Stomach (tissue), 8 donors: ENCODE measurements at regions not wholly inside any gene's neighbourhood (a gene's known extent, or its start where the extent isn't known, plus 50 kb on each side); places are given as distances from the start of the nearest gene placed in this dataset.

Experiments used
- DNase-seq, 2 donors: peaks; one replicate each; pipeline versions ENCODE4 v3.0.0 to v3.0.0-alpha.2; 2013 to 2019
- H3K27ac ChIP-seq, 5 donors: fragments of 200-600 bp in 4 of 5; sonication (generic) in 4 of 5; one replicate each; pipeline ENCODE4 v1.5.1; 2013 to 2019; ENCODE audit warnings: mild to moderate bottlenecking in 1 of 5, moderate library complexity in 1 of 5
- H3K27me3 ChIP-seq, 3 donors: fragments of 200-600 bp; sonication (generic); one replicate each; pipeline ENCODE4 v1.5.1; 2017 to 2019; ENCODE audit warnings: mixed run types in 1 of 3
- H3K36me3 ChIP-seq, 4 donors: fragments of 200-600 bp; sonication (generic); 1 replicate in 3 of 4; 2 replicates in 1 of 4; pipeline ENCODE4 v1.5.1; 2016 to 2019
- H3K4me1 ChIP-seq, 4 donors: fragments of 200-600 bp; sonication (generic); one replicate each; pipeline ENCODE4 v1.5.1; 2016 to 2019
- H3K4me3 ChIP-seq, 4 donors: fragments of 200-600 bp; sonication (generic) in 3 of 4; one replicate each; pipeline ENCODE4 v1.5.1; 2016 to 2019; ENCODE audit warnings: mild to moderate bottlenecking in 1 of 4
- H3K9me3 ChIP-seq, 4 donors: fragments of 200-600 bp; sonication (generic); one replicate each; pipeline ENCODE4 v1.5.1; 2016 to 2019
- CTCF ChIP-seq, 7 experiments: fragments of 450-650 bp in 4 of 7; fragments of 200-600 bp in 3 of 7; sonication (generic) in 3 of 7; IDR thresholded peaks; one replicate each; pipeline ENCODE4 v1.5.1; 2016 to 2019; ENCODE audit warnings: antibody characterized with exemption in 7 of 7, control low read depth in 2 of 7, mild to moderate bottlenecking in 1 of 7
- EP300 ChIP-seq: sonication (generic); formaldehyde crosslinking; IDR thresholded peaks from one replicate; pipeline ENCODE4 v1.6.1; 2017; ENCODE audit warnings: antibody characterized with exemption
- POLR2A ChIP-seq, 4 donors: fragments of 450-650 bp; IDR thresholded peaks; one replicate each; pipeline ENCODE4 v1.6.1; 2016; ENCODE audit warnings: antibody characterized with exemption in 4 of 4, control low read depth in 2 of 4, mild to moderate bottlenecking in 1 of 4, moderate library complexity in 1 of 4
- POLR2AphosphoS5 ChIP-seq, 3 donors: sonication (generic); formaldehyde crosslinking; IDR thresholded peaks; one replicate each; pipeline ENCODE4 v1.6.1; 2016; ENCODE audit warnings: antibody characterized with exemption in 3 of 3
- WGBS, 5 donors: extraction: QIAGEN DNeasy Blood & Tissue Kit in 3 of 5; methylation state at CpG; one replicate each; pipeline versions ENCODE4 v1.1.5 to v1.1.7; 2013 to 2018; 5-methylcytosine and 5-hydroxymethylcytosine counted together
- intact Hi-C: fragments of 100-400 bp; cut with DNase I; formaldehyde crosslinking; loops from one replicate; pipeline ENCODE4 v1.15.1; 2023; ENCODE audit warnings: low total_unique reads
- donor health status: healthy with polysubstance abuse.
- donor health status: Bipolar disorder and iron deficiency.
- donor health status: healthy.

GRCh38 chr17:33939959-33940358 lies 315.1 kb upstream of the CCL2 start:
- peak; percentile 31 to 50 for DNase-seq
- WGBS, 5 donors, result 58 to 79% (median 68%) methylated on average over 4 of the region's 4 CpGs
- Histone ChIP-seq H3K27me3 (no peaks in the 10 kb centered on the region), H3K27ac (no peak overlapping the region), H3K9me3 (no peaks in the 10 kb centered on the region), H3K36me3 (no peaks in the 10 kb centered on the region), H3K4me1 (no peaks in the 10 kb centered on the region), H3K4me3 (no peak overlapping the region)
- intact Hi-C loops, result no loop called here
- TF ChIP-seq POLR2AphosphoS5 (IDR thresholded peaks at IDR 0.05), result no peak
- TF ChIP-seq EP300, result no peak
- TF ChIP-seq CTCF (IDR thresholded peaks at IDR 0.05), result no peak
- no peak for TF ChIP-seq POLR2A (IDR thresholded peaks at IDR 0.05)

- H3K4me3 ChIP-seq, result no peak overlapping the region
- 68 to 81% (median 72%) methylated on average over 7 of the region's 7 CpGs for WGBS, 5 donors
- intact Hi-C loops, result no loop called here
Measured at GRCh38 chr17:33940769-33941370, 314.2 kb upstream of the CCL2 start.

GRCh38 chr17:33941744-33942143 lies 313.3 kb upstream of the CCL2 start:
- DNase-seq, result no peak
- no peaks in the 10 kb centered on the region for H3K4me1 ChIP-seq
- intact Hi-C loops, result no loop called here

More at GRCh38 chr17:33940769-33941370, 314.2 kb upstream of the CCL2 start:
- Histone ChIP-seq H3K27ac (no peak overlapping the region), H3K27me3 (no peaks in the 10 kb centered on the region), H3K36me3 (no peaks in the 10 kb centered on the region), H3K4me1 (no peaks in the 10 kb centered on the region), H3K9me3 (no peaks in the 10 kb centered on the region)
- DNase-seq, result no peak
- TF ChIP-seq CTCF (IDR thresholded peaks at IDR 0.05) (no peak), EP300 (no peak), POLR2AphosphoS5 (IDR thresholded peaks at IDR 0.05) (no peak), POLR2A (IDR thresholded peaks at IDR 0.05) (no peak)

GRCh38 chr17:33942414-33942813 lies 312.7 kb upstream of the CCL2 start:
- Histone ChIP-seq H3K9me3 (no peaks in the 10 kb centered on the region), H3K27me3 (no peaks in the 10 kb centered on the region), H3K36me3 (no peaks in the 10 kb centered on the region), H3K4me3 (no peak overlapping the region), H3K4me1 (no peaks in the 10 kb centered on the region), H3K27ac (no peak overlapping the region)
- TF ChIP-seq EP300 (no peak), CTCF (IDR thresholded peaks at IDR 0.05) (no peak), POLR2A (IDR thresholded peaks at IDR 0.05) (no peak)
- 21 to 47% (median 38%) methylated on average over 4 of the region's 4 CpGs for WGBS, 5 donors
- intact Hi-C loops, result no loop called here
- DNase-seq, result no peak

More at GRCh38 chr17:33941744-33942143, 313.3 kb upstream of the CCL2 start:
- no peaks in the 10 kb centered on the region for H3K36me3 ChIP-seq
- no peaks in the 10 kb centered on the region for H3K9me3 ChIP-seq
- no peak for TF ChIP-seq CTCF (IDR thresholded peaks at IDR 0.05)
- no peak for TF ChIP-seq POLR2A (IDR thresholded peaks at IDR 0.05)
- TF ChIP-seq POLR2AphosphoS5 (IDR thresholded peaks at IDR 0.05), result no peak
- no peak for TF ChIP-seq EP300
- no peak overlapping the region for H3K27ac ChIP-seq
- WGBS, 5 donors, result 66 to 81% (median 78%) methylated on average over 6 of the region's 6 CpGs
- H3K4me3 ChIP-seq, result no peak overlapping the region
- H3K27me3 ChIP-seq, result no peaks in the 10 kb centered on the region
